ENCODE measurements at regions not wholly inside any gene's neighbourhood (a gene's known extent, or its start where the extent isn't known, plus 50 kb on each side); places are given as distances from the start of the nearest gene placed in this dataset.

DNA sequence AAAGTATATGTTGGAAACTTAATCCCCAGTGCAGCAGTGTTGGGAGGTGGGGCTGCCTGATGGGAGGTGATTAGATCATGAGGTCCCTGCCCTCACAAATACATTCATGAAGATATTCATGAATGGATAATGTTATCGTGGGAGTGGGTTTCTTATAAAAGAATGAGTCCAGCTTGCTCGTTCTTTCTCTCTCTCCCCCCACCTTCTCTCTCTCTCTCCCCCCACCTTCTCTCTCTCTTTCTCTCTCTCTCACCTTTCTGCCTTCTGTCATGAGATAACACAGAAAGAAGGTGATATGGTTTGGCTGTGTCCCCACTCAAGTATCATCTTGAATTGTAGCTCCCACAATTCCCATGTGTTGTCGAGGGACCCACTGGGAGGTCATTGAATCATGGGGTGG lies 66.7 kb upstream of the NUP50 start:
- TF ChIP-seq POLR2AphosphoS5 (IDR thresholded peaks at IDR 0.05) (no peak), POLR2A (IDR thresholded peaks at IDR 0.05) (no peak)
- TF ChIP-seq, protein P1, sequence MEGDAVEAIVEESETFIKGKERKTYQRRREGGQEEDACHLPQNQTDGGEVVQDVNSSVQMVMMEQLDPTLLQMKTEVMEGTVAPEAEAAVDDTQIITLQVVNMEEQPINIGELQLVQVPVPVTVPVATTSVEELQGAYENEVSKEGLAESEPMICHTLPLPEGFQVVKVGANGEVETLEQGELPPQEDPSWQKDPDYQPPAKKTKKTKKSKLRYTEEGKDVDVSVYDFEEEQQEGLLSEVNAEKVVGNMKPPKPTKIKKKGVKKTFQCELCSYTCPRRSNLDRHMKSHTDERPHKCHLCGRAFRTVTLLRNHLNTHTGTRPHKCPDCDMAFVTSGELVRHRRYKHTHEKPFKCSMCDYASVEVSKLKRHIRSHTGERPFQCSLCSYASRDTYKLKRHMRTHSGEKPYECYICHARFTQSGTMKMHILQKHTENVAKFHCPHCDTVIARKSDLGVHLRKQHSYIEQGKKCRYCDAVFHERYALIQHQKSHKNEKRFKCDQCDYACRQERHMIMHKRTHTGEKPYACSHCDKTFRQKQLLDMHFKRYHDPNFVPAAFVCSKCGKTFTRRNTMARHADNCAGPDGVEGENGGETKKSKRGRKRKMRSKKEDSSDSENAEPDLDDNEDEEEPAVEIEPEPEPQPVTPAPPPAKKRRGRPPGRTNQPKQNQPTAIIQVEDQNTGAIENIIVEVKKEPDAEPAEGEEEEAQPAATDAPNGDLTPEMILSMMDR (IDR thresholded peaks at IDR 0.05) = no peak
